ENCODE measurements at regions not wholly inside any gene's neighbourhood (a gene's known extent, or its start where the extent isn't known, plus 50 kb on each side); places are given as distances from the start of the nearest gene placed in this dataset.

- Mint-ChIP-seq H3K27ac (no peak overlapping the region), H3K4me3 (no peak overlapping the region), H3K36me3 (no peaks in the 10 kb centered on the region), H3K9me3 (peaks cover 2% of the 10 kb centered on the region), H3K4me1 (no peaks in the 10 kb centered on the region)
- DNase-seq (ENCODE audit: low spot score in 2 of 2) (no peak), ATAC-seq (no peak)
These were observed 750.3 kb upstream of the RAB6C start for GRCh38 chr2:129229196-129229595.

- ATAC-seq (no peak), DNase-seq (ENCODE audit: low spot score in 2 of 2) (no peak)
- H3K36me3 Mint-ChIP-seq, result no peaks in the 10 kb centered on the region
These were observed 749.5 kb upstream of the RAB6C start for GRCh38 chr2:129229830-129230441.

GRCh38 chr2:129231924-129232323 is 747.5 kb upstream of the RAB6C start:
- no peaks in the 10 kb centered on the region for H3K4me1 Mint-ChIP-seq
- no peaks in the 10 kb centered on the region for H3K36me3 Mint-ChIP-seq

More at GRCh38 chr2:129229830-129230441, 749.5 kb upstream of the RAB6C start:
- Mint-ChIP-seq H3K27ac (no peak overlapping the region), H3K4me1 (no peaks in the 10 kb centered on the region), H3K4me3 (no peak overlapping the region), H3K9me3 (peaks cover under 1% of the 10 kb centered on the region)

GRCh38 chr2:129233166-129233565 is 746.3 kb upstream of the RAB6C start:
- DNase-seq (ENCODE audit: low spot score in 2 of 2) (no peak), ATAC-seq (no peak)
- no peaks in the 10 kb centered on the region for H3K36me3 Mint-ChIP-seq
- peaks cover 3% of the 10 kb centered on the region for H3K9me3 Mint-ChIP-seq
- H3K4me1 Mint-ChIP-seq, result no peaks in the 10 kb centered on the region
- H3K27ac Mint-ChIP-seq, result no peak overlapping the region
- H3K4me3 Mint-ChIP-seq, result no peak overlapping the region

More at GRCh38 chr2:129231924-129232323, 747.5 kb upstream of the RAB6C start:
- Mint-ChIP-seq H3K9me3 (peaks cover 3% of the 10 kb centered on the region), H3K27ac (no peak overlapping the region), H3K4me3 (no peak overlapping the region)
- ATAC-seq, result no peak
- no peak for DNase-seq (ENCODE audit: low spot score in 2 of 2)

GRCh38 chr2:129233751-129234406 is 745.6 kb upstream of the RAB6C start:
- no peak overlapping the region for H3K4me3 Mint-ChIP-seq
- no peak for DNase-seq (ENCODE audit: low spot score in 2 of 2)

GRCh38 chr2:129236601-129237000 is 742.9 kb upstream of the RAB6C start:
- peaks cover 3% of the 10 kb centered on the region for H3K9me3 Mint-ChIP-seq
- no peaks in the 10 kb centered on the region for H3K36me3 Mint-ChIP-seq
- no peak for DNase-seq (ENCODE audit: low spot score in 2 of 2)
- no peak overlapping the region for H3K27ac Mint-ChIP-seq
- ATAC-seq, result no peak
- no peaks in the 10 kb centered on the region for H3K4me1 Mint-ChIP-seq
- H3K4me3 Mint-ChIP-seq, result no peak overlapping the region

More at GRCh38 chr2:129233751-129234406, 745.6 kb upstream of the RAB6C start:
- peak; percentile 14 for ATAC-seq
- Mint-ChIP-seq H3K36me3 (no peaks in the 10 kb centered on the region), H3K4me1 (no peaks in the 10 kb centered on the region), H3K27ac (no peak overlapping the region), H3K9me3 (peaks cover 3% of the 10 kb centered on the region)

GRCh38 chr2:129237966-129238725 is 741.3 kb upstream of the RAB6C start:
- H3K36me3 Mint-ChIP-seq, result no peaks in the 10 kb centered on the region
- no peak overlapping the region for H3K4me3 Mint-ChIP-seq
- DNase-seq (ENCODE audit: low spot score in 2 of 2) (no peak), ATAC-seq (no peak)
- peaks cover 3% of the 10 kb centered on the region for H3K9me3 Mint-ChIP-seq
- no peak overlapping the region for H3K27ac Mint-ChIP-seq
- no peaks in the 10 kb centered on the region for H3K4me1 Mint-ChIP-seq

GRCh38 chr2:129239141-129239540 is 740.3 kb upstream of the RAB6C start:
- H3K4me3 Mint-ChIP-seq, result no peak overlapping the region
- H3K36me3 Mint-ChIP-seq, result no peaks in the 10 kb centered on the region
- no peak overlapping the region for H3K27ac Mint-ChIP-seq
- ATAC-seq, result no peak
- DNase-seq (ENCODE audit: low spot score in 2 of 2), result no peak
- no peaks in the 10 kb centered on the region for H3K4me1 Mint-ChIP-seq
- H3K9me3 Mint-ChIP-seq, result peaks cover 3% of the 10 kb centered on the region

GRCh38 chr2:129240061-129240460 is 739.4 kb upstream of the RAB6C start:
- DNase-seq (ENCODE audit: low spot score in 2 of 2) (no peak), ATAC-seq (no peak)
- H3K36me3 Mint-ChIP-seq, result no peaks in the 10 kb centered on the region
- H3K9me3 Mint-ChIP-seq, result peaks cover 3% of the 10 kb centered on the region
- no peak overlapping the region for H3K27ac Mint-ChIP-seq
- no peaks in the 10 kb centered on the region for H3K4me1 Mint-ChIP-seq
- no peak overlapping the region for H3K4me3 Mint-ChIP-seq

- H3K27ac Mint-ChIP-seq, result no peak overlapping the region
- no peak overlapping the region for H3K4me3 Mint-ChIP-seq
- no peaks in the 10 kb centered on the region for H3K36me3 Mint-ChIP-seq
- ATAC-seq (no peak), DNase-seq (ENCODE audit: low spot score in 2 of 2) (no peak)
- H3K9me3 Mint-ChIP-seq, result peaks cover 3% of the 10 kb centered on the region
- H3K4me1 Mint-ChIP-seq, result no peaks in the 10 kb centered on the region
These were observed 737.2 kb upstream of the RAB6C start for GRCh38 chr2:129242269-129242668.

GRCh38 chr2:129247751-129248150 is 731.7 kb upstream of the RAB6C start:
- peaks cover 3% of the 10 kb centered on the region for H3K9me3 Mint-ChIP-seq
- H3K36me3 Mint-ChIP-seq, result no peaks in the 10 kb centered on the region
- DNase-seq (ENCODE audit: low spot score in 2 of 2) (no peak), ATAC-seq (no peak)
- no peak overlapping the region for H3K27ac Mint-ChIP-seq
- no peaks in the 10 kb centered on the region for H3K4me1 Mint-ChIP-seq
- H3K4me3 Mint-ChIP-seq, result no peak overlapping the region

GRCh38 chr2:129248198-129248597 is 731.3 kb upstream of the RAB6C start:
- Mint-ChIP-seq H3K27ac (no peak overlapping the region), H3K36me3 (no peaks in the 10 kb centered on the region), H3K4me3 (no peak overlapping the region), H3K4me1 (no peaks in the 10 kb centered on the region), H3K9me3 (peaks cover 3% of the 10 kb centered on the region)
- DNase-seq (ENCODE audit: low spot score in 2 of 2), result no peak
- ATAC-seq, result no peak

- no peaks in the 10 kb centered on the region for H3K4me1 Mint-ChIP-seq
- no peak overlapping the region for H3K27ac Mint-ChIP-seq
- DNase-seq (ENCODE audit: low spot score in 2 of 2), result no peak
- peaks cover 6% of the 10 kb centered on the region for H3K9me3 Mint-ChIP-seq
- no peaks in the 10 kb centered on the region for H3K36me3 Mint-ChIP-seq
- no peak for ATAC-seq
- no peak overlapping the region for H3K4me3 Mint-ChIP-seq
These were observed 726.5 kb upstream of the RAB6C start for GRCh38 chr2:129252781-129253460.

GRCh38 chr2:129253461-129253812 is 726.0 kb upstream of the RAB6C start:
- ATAC-seq (no peak), DNase-seq (ENCODE audit: low spot score in 2 of 2) (no peak)
- no peaks in the 10 kb centered on the region for H3K4me1 Mint-ChIP-seq
- H3K27ac Mint-ChIP-seq, result no peak overlapping the region
- H3K4me3 Mint-ChIP-seq, result no peak overlapping the region
- peaks cover 11% of the 10 kb centered on the region for H3K9me3 Mint-ChIP-seq
- H3K36me3 Mint-ChIP-seq, result no peaks in the 10 kb centered on the region

- H3K4me3 Mint-ChIP-seq, result no peak overlapping the region
- ATAC-seq (no peak), DNase-seq (ENCODE audit: low spot score in 2 of 2) (no peak)
- H3K27ac Mint-ChIP-seq, result no peak overlapping the region
- H3K36me3 Mint-ChIP-seq, result no peaks in the 10 kb centered on the region
- peaks cover 19% of the 10 kb centered on the region for H3K9me3 Mint-ChIP-seq
- H3K4me1 Mint-ChIP-seq, result no peaks in the 10 kb centered on the region
These were observed 724.7 kb upstream of the RAB6C start for GRCh38 chr2:129254718-129255117.

All from stimulated activated effector memory CD8-positive, alpha-beta T cell treated with anti-CD3 and anti-CD28 coated beads, Interleukin-12 subunit alpha, Interleukin-12 subunit beta, amount 100 ng/mL, for 72 hours (primary cell).